Neuron (in vitro differentiated cells): ENCODE measurements at regions not wholly inside any gene's neighbourhood (a gene's known extent, or its start where the extent isn't known, plus 50 kb on each side); places are given as distances from the start of the nearest gene placed in this dataset.

Source experiments
- H2AFZ ChIP-seq: one replicate; pipeline ENCODE4 v1.6.1; 2013; ENCODE audit warnings: low read depth, mild to moderate bottlenecking, inconsistent platforms, low read length, moderate library complexity
- H3K27me3 ChIP-seq: one replicate; pipeline ENCODE4 v1.6.1; 2013; ENCODE audit warnings: low read length; ENCODE audit not compliant: insufficient read depth
- H3K36me3 ChIP-seq: one replicate; pipeline ENCODE4 v1.6.1; 2013; ENCODE audit warnings: low read length; ENCODE audit not compliant: insufficient read depth
- H3K4me1 ChIP-seq: one replicate; pipeline ENCODE4 v1.6.1; 2013; ENCODE audit warnings: low read length; ENCODE audit not compliant: insufficient read depth
- H3K4me3 ChIP-seq: 2 replicates; pipeline ENCODE4 v1.5.1; 2013; ENCODE audit warnings: mild to moderate bottlenecking, low read length, moderate library complexity
- H3K9me3 ChIP-seq: one replicate; pipeline ENCODE4 v1.6.1; 2013; ENCODE audit warnings: low read length

- Histone ChIP-seq H3K36me3 (no peaks in the 10 kb centered on the region), H2AFZ (no peak overlapping the region), H3K4me1 (no peaks in the 10 kb centered on the region), H3K27me3 (no peaks in the 10 kb centered on the region), H3K9me3 (no peaks in the 10 kb centered on the region), H3K4me3 (no peak overlapping the region)
Observed at GRCh38 chr14:38883127-38883526, 219.9 kb downstream of the SEC23A start.

DNA sequence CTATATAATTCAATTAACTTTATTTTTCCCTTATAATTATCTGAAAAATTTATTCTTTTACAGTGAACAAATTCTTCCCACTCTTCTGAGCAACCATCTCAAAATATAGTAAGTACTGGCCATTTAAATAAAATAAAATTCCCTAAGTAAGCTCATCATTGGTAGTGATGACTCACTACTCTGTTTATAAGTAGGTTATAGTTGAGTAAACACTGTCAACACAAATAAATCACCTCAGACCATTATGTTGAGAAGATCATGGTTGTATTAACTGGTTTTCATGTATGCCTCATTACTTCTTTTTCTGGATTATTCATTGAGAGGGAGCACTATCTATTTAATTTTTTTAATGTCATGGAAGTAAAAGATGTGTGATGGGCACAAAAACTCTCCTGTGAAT lies 220.5 kb downstream of the SEC23A start:
- H2AFZ ChIP-seq, result no peak overlapping the region
- H3K27me3 ChIP-seq, result no peaks in the 10 kb centered on the region
- no peaks in the 10 kb centered on the region for H3K36me3 ChIP-seq
- no peaks in the 10 kb centered on the region for H3K9me3 ChIP-seq
- H3K4me3 ChIP-seq, result no peak overlapping the region
- no peaks in the 10 kb centered on the region for H3K4me1 ChIP-seq

GRCh38 chr14:38880643-38881524 lies 222.2 kb downstream of the SEC23A start:
- no peak overlapping the region for H2AFZ ChIP-seq
- no peaks in the 10 kb centered on the region for H3K27me3 ChIP-seq

DNA sequence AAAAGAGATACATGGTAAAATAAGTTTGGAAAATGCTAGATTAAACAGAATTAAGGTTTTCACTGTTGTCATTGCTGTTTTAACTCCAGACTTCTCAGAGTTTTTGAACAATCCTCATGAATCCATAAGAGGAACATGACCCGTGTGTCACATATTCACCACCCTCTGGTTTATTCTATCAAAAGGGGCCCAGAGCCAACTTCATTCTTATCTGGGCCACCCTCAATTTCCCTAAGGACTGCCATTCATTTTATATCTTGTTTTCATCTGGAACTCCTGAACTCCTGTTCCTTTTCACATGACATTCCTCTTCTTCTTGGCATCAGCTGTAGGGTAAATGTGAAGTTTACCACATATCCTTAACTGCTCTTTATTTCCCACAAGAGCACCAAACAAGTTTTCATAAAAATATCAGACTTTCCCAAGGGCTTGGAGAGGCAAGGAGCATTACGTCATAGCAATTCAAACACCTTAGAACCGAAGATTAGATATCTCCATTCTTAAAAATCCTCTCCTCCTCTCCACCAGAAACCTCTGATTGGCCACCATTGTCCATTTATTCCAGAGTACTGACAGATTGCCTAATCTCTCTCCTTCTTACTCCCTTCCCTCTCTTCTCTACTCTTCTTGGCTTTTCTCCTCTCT lies 225.2 kb downstream of the SEC23A start:
- Histone ChIP-seq H3K4me3 (no peak overlapping the region), H3K36me3 (no peaks in the 10 kb centered on the region), H3K4me1 (no peaks in the 10 kb centered on the region), H3K27me3 (no peaks in the 10 kb centered on the region), H2AFZ (no peak overlapping the region), H3K9me3 (no peaks in the 10 kb centered on the region)

More at GRCh38 chr14:38880643-38881524, 222.2 kb downstream of the SEC23A start:
- H3K9me3 ChIP-seq, result no peaks in the 10 kb centered on the region
- no peak overlapping the region for H3K4me3 ChIP-seq
- H3K36me3 ChIP-seq, result no peaks in the 10 kb centered on the region
- H3K4me1 ChIP-seq, result no peaks in the 10 kb centered on the region

GRCh38 chr14:38874721-38875120 lies 228.3 kb downstream of the SEC23A start:
- Histone ChIP-seq H3K4me3 (no peak overlapping the region), H2AFZ (no peak overlapping the region), H3K27me3 (no peaks in the 10 kb centered on the region), H3K9me3 (no peaks in the 10 kb centered on the region), H3K36me3 (no peaks in the 10 kb centered on the region), H3K4me1 (no peaks in the 10 kb centered on the region)

- Histone ChIP-seq H3K9me3 (no peaks in the 10 kb centered on the region), H3K27me3 (no peaks in the 10 kb centered on the region), H3K4me1 (no peaks in the 10 kb centered on the region), H3K4me3 (no peak overlapping the region), H2AFZ (no peak overlapping the region), H3K36me3 (no peaks in the 10 kb centered on the region)
Observed at GRCh38 chr14:38873941-38874612, 229.0 kb downstream of the SEC23A start.

- Histone ChIP-seq H3K9me3 (no peaks in the 10 kb centered on the region), H3K4me1 (no peaks in the 10 kb centered on the region), H3K36me3 (no peaks in the 10 kb centered on the region), H2AFZ (no peak overlapping the region), H3K27me3 (no peaks in the 10 kb centered on the region), H3K4me3 (no peak overlapping the region)
Observed at GRCh38 chr14:38870296-38870836, 232.7 kb downstream of the SEC23A start.

DNA sequence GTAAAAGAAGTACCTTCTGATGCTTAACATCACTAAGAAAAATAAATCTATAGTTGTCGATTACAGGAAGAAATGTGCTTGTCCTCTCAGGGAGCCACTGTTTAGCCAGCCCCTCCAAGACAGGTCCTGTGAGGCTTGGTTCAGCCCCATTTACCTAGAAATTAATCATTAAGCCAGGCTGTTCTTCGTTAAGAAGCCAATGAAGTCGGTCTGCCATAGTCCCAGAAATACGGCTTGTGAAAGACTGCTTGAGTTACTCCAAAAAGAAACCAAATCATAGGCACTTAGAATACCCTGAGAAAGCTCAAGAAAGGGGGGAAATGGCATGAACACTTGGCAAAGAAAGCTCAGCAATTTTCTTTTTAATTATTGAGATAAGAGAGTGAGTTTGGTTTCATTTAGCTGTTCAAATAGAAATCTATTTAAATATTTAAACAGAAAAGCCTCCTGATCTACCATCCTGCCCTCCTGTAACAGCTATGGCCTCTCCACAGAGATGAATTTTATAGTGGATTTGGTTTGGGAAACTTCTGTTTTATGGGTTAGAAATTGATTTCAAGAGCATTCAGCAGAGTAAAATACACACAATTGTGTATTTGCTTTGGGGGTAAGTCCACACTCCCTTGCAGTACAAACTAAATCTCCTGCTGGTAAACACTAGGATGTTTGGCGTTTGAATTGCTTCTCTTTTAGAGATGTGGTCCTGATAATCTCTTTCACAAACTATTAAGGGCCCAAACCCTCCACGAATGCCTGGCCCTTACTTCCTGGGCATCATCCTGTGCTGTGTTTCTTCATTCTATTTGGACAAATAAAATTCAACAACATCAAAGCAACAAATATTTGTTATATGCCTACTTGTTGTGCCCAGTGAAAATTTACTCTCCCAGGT lies 234.4 kb downstream of the SEC23A start:
- no peaks in the 10 kb centered on the region for H3K36me3 ChIP-seq
- no peaks in the 10 kb centered on the region for H3K27me3 ChIP-seq
- no peak overlapping the region for H2AFZ ChIP-seq
- no peak overlapping the region for H3K4me3 ChIP-seq
- no peaks in the 10 kb centered on the region for H3K4me1 ChIP-seq
- no peaks in the 10 kb centered on the region for H3K9me3 ChIP-seq

DNA sequence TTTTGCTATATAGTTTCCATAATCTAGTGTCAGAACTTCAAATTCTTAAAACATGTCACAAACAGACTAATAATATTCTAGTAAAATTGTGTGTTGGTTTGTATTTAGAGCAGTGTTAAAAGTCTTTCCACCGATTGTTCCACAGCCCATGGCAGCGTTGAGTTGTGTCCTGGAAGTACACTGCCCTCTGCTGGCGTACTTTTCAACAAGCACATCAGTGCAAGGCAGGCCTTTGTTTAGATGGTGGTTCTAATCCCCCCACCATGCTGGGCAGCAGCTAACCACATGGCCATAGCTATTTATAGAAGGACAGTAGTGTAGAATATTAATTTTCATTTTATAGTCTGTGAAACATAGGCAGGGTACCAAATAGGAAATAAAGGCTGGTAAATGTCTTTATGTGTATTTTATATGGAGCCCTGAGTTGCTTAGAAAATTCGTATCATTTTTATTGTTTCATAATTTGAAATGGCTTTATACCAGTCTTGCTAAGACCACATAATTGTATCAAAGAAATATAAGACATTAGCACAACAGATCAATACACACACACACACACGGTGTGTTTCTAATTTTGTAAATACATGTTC lies 235.4 kb downstream of the SEC23A start:
- Histone ChIP-seq H3K4me1 (no peaks in the 10 kb centered on the region), H3K36me3 (no peaks in the 10 kb centered on the region), H3K27me3 (no peaks in the 10 kb centered on the region), H3K9me3 (no peaks in the 10 kb centered on the region), H3K4me3 (no peak overlapping the region), H2AFZ (no peak overlapping the region)

- Histone ChIP-seq H3K4me3 (no peak overlapping the region), H3K36me3 (no peaks in the 10 kb centered on the region), H3K27me3 (no peaks in the 10 kb centered on the region), H3K4me1 (no peaks in the 10 kb centered on the region), H2AFZ (no peak overlapping the region), H3K9me3 (no peaks in the 10 kb centered on the region)
Observed at GRCh38 chr14:38866461-38866860, 236.6 kb downstream of the SEC23A start.

DNA sequence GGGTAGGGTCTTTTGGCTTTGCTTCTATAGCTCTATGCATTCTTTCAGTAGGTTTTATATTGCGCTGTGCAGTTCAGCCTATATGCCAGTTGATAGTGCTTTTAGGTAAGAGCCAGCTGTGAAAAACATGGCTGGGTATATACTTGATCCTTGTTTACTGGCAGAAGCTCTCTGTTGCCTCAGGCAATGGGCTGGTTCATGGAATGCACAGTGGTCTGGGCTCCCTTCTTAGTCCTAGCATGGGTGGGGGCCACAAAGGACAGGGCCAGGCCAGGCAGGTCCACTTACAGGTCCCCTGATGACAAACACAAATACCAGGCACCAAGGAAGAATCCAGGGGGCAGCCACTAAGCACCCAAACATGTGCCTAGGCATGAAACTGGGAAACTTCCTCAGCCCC lies 240.7 kb downstream of the SEC23A start:
- H3K36me3 ChIP-seq, result no peaks in the 10 kb centered on the region
- no peak overlapping the region for H2AFZ ChIP-seq
- H3K4me3 ChIP-seq, result no peak overlapping the region
- H3K27me3 ChIP-seq, result no peaks in the 10 kb centered on the region
- no peaks in the 10 kb centered on the region for H3K9me3 ChIP-seq
- H3K4me1 ChIP-seq, result no peaks in the 10 kb centered on the region

- Histone ChIP-seq H3K9me3 (no peaks in the 10 kb centered on the region), H3K4me3 (no peak overlapping the region), H3K36me3 (no peaks in the 10 kb centered on the region), H3K27me3 (no peaks in the 10 kb centered on the region), H3K4me1 (no peaks in the 10 kb centered on the region), H2AFZ (no peak overlapping the region)
Observed at GRCh38 chr14:38860530-38860929, 242.5 kb downstream of the SEC23A start.
